ENCODE measurements at regions not wholly inside any gene's neighbourhood (a gene's known extent, or its start where the extent isn't known, plus 50 kb on each side); places are given as distances from the start of the nearest gene placed in this dataset.
"Not testable (repeated sequence)": the region's sequence is repeated elsewhere in the genome, so short reads cannot be mapped to it uniquely, and the experiment has no call there.

- no peak for ATAC-seq (ENCODE audit: low FRiP score)
- 91 to 92% methylated on average over 3 of the region's 3 CpGs for WGBS, 2 donors
Measured at GRCh38 chr6:16936893-16937292, 165.0 kb upstream of the STMND1 start.

DNA sequence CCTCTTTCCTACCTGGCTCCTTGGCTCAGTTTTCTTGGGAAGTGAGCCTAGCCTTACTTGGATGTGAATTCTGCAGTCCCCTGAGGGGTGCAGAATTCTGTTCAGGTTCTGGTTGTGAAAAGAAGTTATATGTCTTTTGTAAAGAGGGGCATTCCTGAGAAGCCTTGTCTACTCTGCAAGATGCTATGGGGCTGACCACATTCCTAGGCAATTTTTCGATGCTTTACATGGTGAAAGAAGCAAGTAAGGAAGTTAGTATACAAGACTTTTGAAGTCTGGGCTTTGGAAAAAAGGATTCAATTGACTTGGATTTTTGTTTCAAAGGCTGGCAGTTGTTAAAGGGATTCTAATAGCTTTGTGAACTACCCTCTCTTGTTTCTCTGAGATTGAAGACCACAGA is 167.9 kb upstream of the STMND1 start:
- DNase-seq (no peak), ATAC-seq (ENCODE audit: low FRiP score) (no peak)
- H3K4me1 ChIP-seq (ENCODE audit: control insufficient read depth in 1 of 2, insufficient read depth in 2 of 2, low read length in 2 of 2) = no peaks in the 10 kb centered on the region
- no peaks in the 10 kb centered on the region for H3K36me3 ChIP-seq (ENCODE audit: control insufficient read depth in 1 of 2, insufficient read depth in 2 of 2, low read length in 1 of 2)
- H3K27ac ChIP-seq (ENCODE audit: low read depth in 1 of 2, low read length in 2 of 2) = no peak overlapping the region
- no peaks in the 10 kb centered on the region for H3K27me3 ChIP-seq (ENCODE audit: control insufficient read depth in 1 of 2, insufficient read depth in 2 of 2, low read length in 1 of 2)
- intact Hi-C loops (cut with DNase I) = no loop called here
- no peak overlapping the region for H3K4me3 ChIP-seq (ENCODE audit: low read length in 2 of 2)
- 47 to 50% methylated on average over 1 of the region's 1 CpG for WGBS, 2 donors
- H3K9me3 ChIP-seq (ENCODE audit: control insufficient read depth, low read length) = no peaks in the 10 kb centered on the region

More at GRCh38 chr6:16936893-16937292, 165.0 kb upstream of the STMND1 start:
- intact Hi-C loops (cut with DNase I) = no loop called here
- Histone ChIP-seq H3K36me3 (ENCODE audit: control insufficient read depth in 1 of 2, insufficient read depth in 2 of 2, low read length in 1 of 2) (no peaks in the 10 kb centered on the region), H3K27ac (ENCODE audit: low read depth in 1 of 2, low read length in 2 of 2) (no peak overlapping the region), H3K9me3 (ENCODE audit: control insufficient read depth, low read length) (no peaks in the 10 kb centered on the region), H3K4me3 (ENCODE audit: low read length in 2 of 2) (no peak overlapping the region), H3K4me1 (ENCODE audit: control insufficient read depth in 1 of 2, insufficient read depth in 2 of 2, low read length in 2 of 2) (no peaks in the 10 kb centered on the region), H3K27me3 (ENCODE audit: control insufficient read depth in 1 of 2, insufficient read depth in 2 of 2, low read length in 1 of 2) (no peaks in the 10 kb centered on the region)
- no peak for DNase-seq

GRCh38 chr6:16933532-16933931 is 168.3 kb upstream of the STMND1 start:
- Histone ChIP-seq H3K4me1 (ENCODE audit: control insufficient read depth in 1 of 2, insufficient read depth in 2 of 2, low read length in 2 of 2) (no peaks in the 10 kb centered on the region), H3K27ac (ENCODE audit: low read depth in 1 of 2, low read length in 2 of 2) (no peak overlapping the region), H3K27me3 (ENCODE audit: control insufficient read depth in 1 of 2, insufficient read depth in 2 of 2, low read length in 1 of 2) (no peaks in the 10 kb centered on the region), H3K36me3 (ENCODE audit: control insufficient read depth in 1 of 2, insufficient read depth in 2 of 2, low read length in 1 of 2) (no peaks in the 10 kb centered on the region), H3K9me3 (ENCODE audit: control insufficient read depth, low read length) (no peaks in the 10 kb centered on the region), H3K4me3 (ENCODE audit: low read length in 2 of 2) (no peak overlapping the region)
- DNase-seq (no peak), ATAC-seq (ENCODE audit: low FRiP score) (no peak)
- WGBS, 2 donors = 82 to 83% methylated on average over 4 of the region's 4 CpGs
- intact Hi-C loops (cut with DNase I) = no loop called here

- Histone ChIP-seq H3K27me3 (ENCODE audit: control insufficient read depth in 1 of 2, insufficient read depth in 2 of 2, low read length in 1 of 2) (no peaks in the 10 kb centered on the region), H3K4me3 (ENCODE audit: low read length in 2 of 2) (no peak overlapping the region), H3K27ac (ENCODE audit: low read depth in 1 of 2, low read length in 2 of 2) (no peak overlapping the region), H3K9me3 (ENCODE audit: control insufficient read depth, low read length) (no peaks in the 10 kb centered on the region), H3K36me3 (ENCODE audit: control insufficient read depth in 1 of 2, insufficient read depth in 2 of 2, low read length in 1 of 2) (no peaks in the 10 kb centered on the region), H3K4me1 (ENCODE audit: control insufficient read depth in 1 of 2, insufficient read depth in 2 of 2, low read length in 2 of 2) (no peaks in the 10 kb centered on the region)
- no peak for DNase-seq
- ATAC-seq (ENCODE audit: low FRiP score) = no peak
- 94 to 96% methylated on average over 4 of the region's 4 CpGs for WGBS, 2 donors
- intact Hi-C loops (cut with DNase I) = no loop called here
Measured at GRCh38 chr6:16932920-16933319, 168.9 kb upstream of the STMND1 start.

DNA sequence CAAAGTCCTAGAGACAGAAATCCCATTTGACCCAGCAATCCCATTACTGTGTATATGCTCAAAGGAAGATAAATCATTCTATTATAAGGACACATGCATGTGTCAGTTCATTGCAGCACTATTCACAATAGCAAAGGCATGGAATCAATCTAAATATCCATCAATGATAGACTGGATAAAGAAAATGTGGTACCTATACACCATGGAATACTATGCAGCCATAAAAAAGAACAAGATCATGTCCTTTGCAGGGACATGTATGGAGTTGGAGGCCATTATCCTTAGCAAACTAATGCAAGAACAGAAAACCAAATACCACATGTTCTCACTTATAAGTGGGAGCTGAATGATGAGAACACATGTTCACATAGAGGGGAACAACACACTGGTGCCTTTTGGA is 169.8 kb upstream of the ATXN1 start:
- H3K4me1 ChIP-seq (ENCODE audit: control insufficient read depth in 1 of 2, insufficient read depth in 2 of 2, low read length in 2 of 2); H3K27me3 ChIP-seq (ENCODE audit: control insufficient read depth in 1 of 2, insufficient read depth in 2 of 2, low read length in 1 of 2); H3K9me3 ChIP-seq (ENCODE audit: control insufficient read depth, low read length); intact Hi-C loops (cut with DNase I); H3K4me3 ChIP-seq (ENCODE audit: low read length in 2 of 2); H3K36me3 ChIP-seq (ENCODE audit: control insufficient read depth in 1 of 2, insufficient read depth in 2 of 2, low read length in 1 of 2); ATAC-seq (ENCODE audit: low FRiP score); H3K27ac ChIP-seq (ENCODE audit: low read depth in 1 of 2, low read length in 2 of 2); DNase-seq: not testable (repeated sequence)

- Histone ChIP-seq H3K36me3 (ENCODE audit: control insufficient read depth in 1 of 2, insufficient read depth in 2 of 2, low read length in 1 of 2) (no peaks in the 10 kb centered on the region), H3K4me1 (ENCODE audit: control insufficient read depth in 1 of 2, insufficient read depth in 2 of 2, low read length in 2 of 2) (no peaks in the 10 kb centered on the region), H3K9me3 (ENCODE audit: control insufficient read depth, low read length) (no peaks in the 10 kb centered on the region), H3K27ac (ENCODE audit: low read depth in 1 of 2, low read length in 2 of 2) (no peak overlapping the region), H3K27me3 (ENCODE audit: control insufficient read depth in 1 of 2, insufficient read depth in 2 of 2, low read length in 1 of 2) (no peaks in the 10 kb centered on the region), H3K4me3 (ENCODE audit: low read length in 2 of 2) (no peak overlapping the region)
- intact Hi-C loops (cut with DNase I) = no loop called here
- ATAC-seq (ENCODE audit: low FRiP score) (no peak), DNase-seq (no peak)
- 93 to 98% methylated on average over 1 of the region's 1 CpG for WGBS, 2 donors
Measured at GRCh38 chr6:16930432-16930831, 169.2 kb upstream of the ATXN1 start.

DNA sequence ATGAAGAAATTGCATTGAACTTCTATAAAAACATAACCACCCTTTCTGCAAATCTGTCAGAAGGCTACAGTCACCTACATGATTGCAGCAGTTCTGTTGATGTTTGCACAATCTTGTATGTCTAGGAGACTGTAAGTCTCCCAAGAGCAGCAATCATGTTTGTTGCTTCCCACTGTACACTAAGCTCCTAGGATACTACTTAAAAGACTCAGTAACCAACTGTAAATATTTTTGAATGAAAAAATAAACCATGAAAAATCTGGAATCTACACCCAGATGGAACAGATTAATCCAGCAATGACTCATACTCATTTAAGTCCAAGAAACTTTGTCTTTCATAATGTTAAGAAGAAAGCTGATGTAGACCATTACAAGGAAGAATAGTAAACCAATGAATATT is 168.5 kb upstream of the ATXN1 start:
- intact Hi-C loops (cut with DNase I) = no loop called here
- DNase-seq = no peak
- no peaks in the 10 kb centered on the region for H3K36me3 ChIP-seq (ENCODE audit: control insufficient read depth in 1 of 2, insufficient read depth in 2 of 2, low read length in 1 of 2)

DNA sequence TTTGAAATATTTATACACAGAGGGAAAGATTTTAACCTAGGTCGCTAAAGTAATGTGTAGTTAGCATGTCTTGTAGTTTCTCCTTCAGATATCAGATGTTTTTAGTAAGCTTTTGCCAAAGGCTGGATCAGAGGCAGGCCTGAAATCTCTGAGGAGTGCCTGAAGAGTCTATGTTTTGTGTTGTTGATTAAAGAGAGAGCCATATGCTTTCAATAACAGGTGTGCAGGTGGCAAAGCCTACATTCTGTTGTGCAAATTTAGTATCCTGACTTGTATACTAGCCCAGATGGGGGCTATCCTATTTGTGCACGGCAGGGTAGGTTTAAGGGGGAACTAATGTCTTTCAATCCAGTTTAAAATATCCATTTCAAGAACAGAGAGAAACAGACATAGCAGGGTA is 167.1 kb upstream of the ATXN1 start:
- Histone ChIP-seq H3K4me1 (ENCODE audit: control insufficient read depth in 1 of 2, insufficient read depth in 2 of 2, low read length in 2 of 2) (no peaks in the 10 kb centered on the region), H3K36me3 (ENCODE audit: control insufficient read depth in 1 of 2, insufficient read depth in 2 of 2, low read length in 1 of 2) (no peaks in the 10 kb centered on the region), H3K27ac (ENCODE audit: low read depth in 1 of 2, low read length in 2 of 2) (no peak overlapping the region), H3K4me3 (ENCODE audit: low read length in 2 of 2) (no peak overlapping the region), H3K9me3 (ENCODE audit: control insufficient read depth, low read length) (no peaks in the 10 kb centered on the region), H3K27me3 (ENCODE audit: control insufficient read depth in 1 of 2, insufficient read depth in 2 of 2, low read length in 1 of 2) (no peaks in the 10 kb centered on the region)
- ATAC-seq (ENCODE audit: low FRiP score) = no peak
- DNase-seq = no peak
- intact Hi-C loops (cut with DNase I) = no loop called here
- WGBS, 2 donors = 79 to 81% methylated on average over 2 of the region's 2 CpGs

More for the DNA sequence above, 168.5 kb upstream of the ATXN1 start:
- Histone ChIP-seq H3K4me3 (ENCODE audit: low read length in 2 of 2) (no peak overlapping the region), H3K9me3 (ENCODE audit: control insufficient read depth, low read length) (no peaks in the 10 kb centered on the region), H3K4me1 (ENCODE audit: control insufficient read depth in 1 of 2, insufficient read depth in 2 of 2, low read length in 2 of 2) (no peaks in the 10 kb centered on the region), H3K27me3 (ENCODE audit: control insufficient read depth in 1 of 2, insufficient read depth in 2 of 2, low read length in 1 of 2) (no peaks in the 10 kb centered on the region), H3K27ac (ENCODE audit: low read depth in 1 of 2, low read length in 2 of 2) (no peak overlapping the region)
- no peak for ATAC-seq (ENCODE audit: low FRiP score)

- Histone ChIP-seq H3K36me3 (ENCODE audit: control insufficient read depth in 1 of 2, insufficient read depth in 2 of 2, low read length in 1 of 2) (no peaks in the 10 kb centered on the region), H3K4me3 (ENCODE audit: low read length in 2 of 2) (no peak overlapping the region), H3K27me3 (ENCODE audit: control insufficient read depth in 1 of 2, insufficient read depth in 2 of 2, low read length in 1 of 2) (no peaks in the 10 kb centered on the region), H3K27ac (ENCODE audit: low read depth in 1 of 2, low read length in 2 of 2) (no peak overlapping the region), H3K4me1 (ENCODE audit: control insufficient read depth in 1 of 2, insufficient read depth in 2 of 2, low read length in 2 of 2) (no peaks in the 10 kb centered on the region), H3K9me3 (ENCODE audit: control insufficient read depth, low read length) (no peaks in the 10 kb centered on the region)
- WGBS, 2 donors = 94 to 97% methylated on average over 1 of the region's 1 CpG
- no peak for ATAC-seq (ENCODE audit: low FRiP score)
- no peak for DNase-seq
- intact Hi-C loops (cut with DNase I) = no loop called here
Measured at GRCh38 chr6:16927205-16927604, 165.9 kb upstream of the ATXN1 start.
